ENCODE measurements at regions not wholly inside any gene's neighbourhood (a gene's known extent, or its start where the extent isn't known, plus 50 kb on each side); places are given as distances from the start of the nearest gene placed in this dataset.
A peak's percentile ranks its signal among the peaks of the same experiment; 100 is the strongest.
"Not testable (repeated sequence)": the region's sequence is repeated elsewhere in the genome, so short reads cannot be mapped to it uniquely, and the experiment has no call there.

DNA sequence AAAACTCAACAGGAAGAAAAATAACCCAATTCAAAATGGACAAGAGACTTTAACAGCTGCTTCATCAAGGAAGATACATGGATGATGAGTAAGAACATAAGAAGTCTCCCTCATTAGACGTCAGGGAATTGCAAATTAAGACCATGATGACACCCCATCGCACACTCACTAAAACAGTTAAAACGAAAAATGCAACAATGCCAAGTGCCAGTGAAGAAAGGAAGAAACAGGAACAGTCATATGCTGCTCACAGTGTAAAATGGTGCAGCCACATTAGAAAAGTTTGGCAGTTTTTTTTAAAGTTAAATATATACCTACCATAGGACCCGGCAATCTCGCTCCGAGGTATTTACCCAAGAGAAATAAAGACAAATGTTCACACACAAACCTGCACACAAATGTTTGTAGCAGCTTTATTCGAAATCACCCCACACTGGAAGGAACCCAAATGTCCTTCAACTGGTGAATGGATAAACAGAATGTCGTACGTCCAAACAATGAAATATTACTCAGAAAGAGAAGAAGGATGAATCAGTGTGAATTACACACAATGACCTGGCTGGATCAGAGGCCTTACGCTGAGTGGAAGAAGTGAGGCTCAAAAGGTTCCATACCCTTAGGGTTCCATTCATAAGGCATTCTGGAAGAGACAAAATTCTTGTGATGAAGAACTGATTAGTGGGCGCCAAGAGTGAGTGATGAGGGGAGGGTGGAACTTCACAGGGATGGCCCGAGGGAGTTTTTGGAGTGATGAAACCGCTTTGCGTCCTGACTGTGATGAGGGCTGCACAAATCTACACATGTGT is 110.3 kb downstream of the C16orf95 start:
- ATAC-seq (peak; percentile 64), DNase-seq (ENCODE audit: low spot score) (no peak)
- intact Hi-C loops (cut with DNase I): no loop called here

DNA sequence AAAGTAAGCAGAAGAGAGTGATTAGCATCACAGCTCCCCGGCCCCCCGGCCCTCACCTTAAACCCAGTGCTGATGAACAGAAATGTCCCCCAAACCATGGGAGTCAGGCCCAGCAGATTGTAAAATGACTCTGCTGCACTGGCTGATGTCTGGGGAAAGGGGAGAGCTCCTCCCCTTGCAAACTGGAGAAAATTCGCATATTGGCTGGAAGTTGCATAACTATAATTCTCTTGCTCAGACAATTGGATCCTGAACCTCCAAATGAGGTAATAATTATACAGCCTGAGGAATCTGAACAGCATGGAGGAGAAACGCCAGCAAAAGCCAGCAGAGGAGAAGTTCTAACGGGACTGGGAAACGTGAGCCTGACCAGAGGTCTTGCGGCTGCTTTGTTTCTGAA is 109.7 kb downstream of the C16orf95 start:
- intact Hi-C loops (cut with DNase I): no loop called here
- DNase-seq (ENCODE audit: low spot score) (no peak), ATAC-seq (peak; percentile 92)

DNA sequence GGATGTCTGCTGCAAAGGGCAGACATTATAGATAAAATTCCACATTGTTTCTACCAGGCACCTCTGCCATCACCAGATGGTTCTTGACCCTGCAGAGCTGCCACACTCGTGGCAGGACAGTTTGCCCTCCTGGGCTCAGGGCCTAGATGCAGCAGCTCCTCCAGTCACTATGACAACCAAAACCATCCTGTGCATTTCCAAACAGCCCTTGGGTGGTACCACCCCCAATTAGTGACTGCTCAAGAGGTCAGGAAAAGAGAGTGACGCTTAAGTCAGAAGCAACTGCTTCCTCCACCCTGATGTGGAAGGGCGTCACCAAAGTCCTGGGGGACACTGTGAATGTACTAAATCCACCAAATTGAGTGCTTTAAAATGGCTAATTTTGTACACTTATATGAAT is 109.2 kb downstream of the C16orf95 start:
- peak; percentile 44 for ATAC-seq
- DNase-seq (ENCODE audit: low spot score): no peak
- intact Hi-C loops (cut with DNase I): no loop called here

DNA sequence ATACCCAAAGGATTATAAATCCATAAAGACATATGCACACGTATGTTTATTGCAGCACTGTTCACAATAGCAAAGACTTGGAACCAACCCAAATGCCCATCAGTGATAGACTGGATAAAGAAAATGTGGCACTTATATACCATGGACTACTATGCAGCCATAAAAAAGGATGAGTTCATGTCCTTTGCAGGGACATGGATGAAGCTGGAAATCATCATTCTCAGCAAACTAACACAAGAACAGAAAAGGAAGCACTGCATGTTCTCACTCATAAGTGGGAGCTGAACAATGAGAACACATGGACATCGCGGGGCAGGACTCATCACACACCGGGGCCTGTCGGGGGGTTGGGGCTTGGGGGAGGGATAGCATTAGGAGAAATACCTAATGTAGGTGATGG is 108.2 kb downstream of the C16orf95 start:
- DNase-seq (ENCODE audit: low spot score); intact Hi-C loops (cut with DNase I); ATAC-seq: not testable (repeated sequence)

DNA sequence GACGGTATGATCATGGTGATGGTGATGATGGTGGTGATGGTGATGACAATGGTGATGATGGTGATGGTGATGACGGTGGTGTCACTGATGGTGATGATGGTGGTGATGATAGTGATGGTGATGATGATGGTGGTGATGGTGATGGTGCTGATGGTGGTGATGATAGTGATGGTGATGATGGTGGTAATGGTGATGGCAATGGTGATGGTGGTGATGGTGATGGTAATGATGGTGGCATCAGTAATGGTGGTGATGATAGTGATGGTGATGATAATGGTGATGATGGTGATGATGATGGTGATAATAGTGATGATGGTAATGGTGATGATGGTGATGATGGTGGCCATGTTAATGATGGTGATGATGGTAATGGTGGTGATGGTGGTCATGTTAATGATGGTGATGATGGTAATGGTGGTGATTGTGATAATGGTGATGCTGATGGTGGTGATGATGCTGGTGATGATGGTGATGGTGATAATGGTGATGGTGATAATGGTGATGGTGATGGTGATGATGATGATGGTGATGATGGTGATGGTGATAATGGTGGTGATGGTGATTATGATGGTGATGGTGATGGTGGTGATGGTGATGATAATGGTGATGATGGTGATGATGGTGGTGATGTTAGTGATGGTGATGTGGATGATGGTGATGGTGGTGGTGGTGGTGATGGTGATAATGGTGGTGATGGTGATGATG is 107.2 kb downstream of the C16orf95 start:
- DNase-seq (ENCODE audit: low spot score) (no peak), ATAC-seq (no peak)
- intact Hi-C loops (cut with DNase I): no loop called here

DNA sequence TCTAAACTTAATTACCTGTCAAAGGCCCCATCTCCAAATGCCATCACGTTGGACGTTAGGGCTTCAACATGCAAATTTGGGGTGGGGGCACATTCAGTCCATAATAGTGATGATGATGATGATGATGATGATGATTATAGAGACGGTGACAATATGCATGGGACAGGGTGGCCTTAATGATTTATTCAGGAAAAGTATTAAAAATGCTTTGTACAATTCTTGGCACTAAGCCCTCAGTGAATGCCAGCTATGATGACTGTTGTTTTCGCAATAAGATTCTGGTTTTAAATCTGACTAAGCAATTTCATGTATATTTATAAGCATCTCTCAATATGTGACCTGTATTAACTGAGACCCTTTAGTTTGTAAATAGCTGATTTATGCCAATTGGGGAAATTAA is 106.3 kb downstream of the C16orf95 start:
- intact Hi-C loops (cut with DNase I): no loop called here
- DNase-seq (ENCODE audit: low spot score) (no peak), ATAC-seq (no peak)

DNA sequence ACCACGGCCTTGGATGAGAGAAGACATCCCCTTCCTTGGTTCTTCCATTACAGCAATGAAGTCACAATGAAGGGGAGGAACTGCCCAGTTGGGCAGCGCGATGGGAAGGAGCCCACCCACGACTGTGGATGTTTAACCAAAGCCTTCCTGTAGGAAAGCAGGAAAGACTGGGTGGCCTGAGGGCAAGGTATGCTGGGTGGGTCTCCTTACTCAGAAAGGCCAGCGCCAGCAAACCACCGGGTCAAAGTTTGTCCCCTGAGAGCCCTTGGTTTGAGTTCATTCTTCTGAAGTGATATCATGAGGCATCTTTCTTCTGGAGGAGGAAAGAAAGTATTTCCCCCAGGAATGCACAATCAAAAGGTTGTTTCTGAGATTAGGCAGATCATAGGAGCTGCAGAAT is 105.2 kb downstream of the C16orf95 start:
- DNase-seq (ENCODE audit: low spot score): no peak
- peak; percentile 56 for ATAC-seq
- intact Hi-C loops (cut with DNase I): no loop called here

DNA sequence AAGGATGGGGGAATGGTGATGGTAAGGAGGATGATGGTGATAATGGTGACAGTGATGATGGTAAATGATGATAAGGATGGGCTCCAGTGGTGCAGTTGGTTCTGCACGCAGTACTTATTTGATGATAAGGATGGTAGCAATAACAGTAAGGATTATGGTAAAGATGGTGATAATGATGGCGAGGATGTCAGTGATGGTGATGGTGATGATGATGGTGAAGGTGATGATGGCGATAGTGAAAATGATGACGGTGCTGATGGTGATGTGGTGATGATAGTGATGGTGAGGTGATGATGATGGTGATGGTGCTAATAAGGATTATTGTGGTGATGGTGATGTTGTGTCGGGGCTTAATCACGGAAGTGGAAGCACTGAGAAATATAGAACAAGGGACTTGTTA is 103.7 kb downstream of the C16orf95 start:
- no peak for DNase-seq (ENCODE audit: low spot score)

DNA sequence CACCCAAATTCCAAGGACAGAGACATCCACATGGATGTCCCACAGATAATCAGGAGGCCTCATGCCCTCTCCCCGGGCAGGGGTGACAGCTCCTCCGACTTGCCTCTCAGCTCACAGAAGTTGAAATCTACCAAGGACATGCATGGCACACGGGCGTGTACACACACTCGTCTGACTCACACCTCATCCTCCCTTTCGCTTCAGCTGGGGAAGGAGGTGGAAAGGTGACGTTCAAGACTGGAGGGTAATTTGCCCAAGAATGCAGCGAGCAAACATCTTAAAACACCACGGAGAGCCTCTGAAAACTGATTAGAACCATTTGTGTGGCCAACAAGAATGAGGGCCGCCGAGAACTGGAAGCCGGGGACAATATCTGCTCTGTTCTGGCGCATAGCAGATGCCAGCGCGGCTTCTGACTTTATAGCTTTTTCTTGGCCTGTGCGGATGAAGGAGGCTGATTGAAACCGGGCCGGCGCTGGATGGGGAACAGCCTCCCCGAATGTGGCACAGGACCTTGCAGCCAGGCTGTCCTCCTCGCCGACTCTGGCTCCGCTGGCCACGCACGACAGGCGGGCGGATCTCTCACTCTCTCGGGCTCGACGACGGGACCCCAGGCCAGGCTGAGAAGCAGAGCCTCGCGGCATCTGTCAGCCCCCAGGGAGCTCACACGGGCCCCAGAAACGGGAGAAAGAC is 100.9 kb downstream of the C16orf95 start:
- ATAC-seq (peak; percentile 83), DNase-seq (ENCODE audit: low spot score) (no peak)
- intact Hi-C loops (cut with DNase I): no loop called here

More for the DNA sequence above, 103.7 kb downstream of the C16orf95 start:
- intact Hi-C loops (cut with DNase I): no loop called here
- no peak for ATAC-seq

DNA sequence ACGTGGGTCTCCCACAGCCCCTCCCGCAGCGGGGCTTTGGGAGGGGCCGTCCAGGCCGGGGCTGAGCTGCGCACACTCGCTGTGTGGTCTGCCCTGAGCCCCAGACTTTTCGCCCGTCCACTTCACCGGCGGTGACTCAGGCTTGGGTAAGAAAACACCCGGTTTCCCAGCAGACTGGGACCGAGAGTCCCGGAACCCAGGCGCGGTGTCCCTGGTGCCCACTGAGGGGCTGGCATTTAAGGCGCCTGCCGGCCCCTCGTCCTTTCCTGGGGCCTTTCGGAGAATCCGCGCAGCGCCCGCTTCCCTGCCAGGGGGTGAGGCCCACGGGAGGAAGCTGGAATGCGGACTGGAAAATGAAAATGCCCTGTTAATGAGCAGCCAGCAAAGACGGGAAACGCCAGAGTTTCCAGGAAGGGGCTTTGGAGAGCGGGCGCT is 100.3 kb downstream of the C16orf95 start:
- DNase-seq (ENCODE audit: low spot score) (peak; percentile 83), ATAC-seq (peak; percentile 95)
- intact Hi-C loops (cut with DNase I): no loop called here

DNA sequence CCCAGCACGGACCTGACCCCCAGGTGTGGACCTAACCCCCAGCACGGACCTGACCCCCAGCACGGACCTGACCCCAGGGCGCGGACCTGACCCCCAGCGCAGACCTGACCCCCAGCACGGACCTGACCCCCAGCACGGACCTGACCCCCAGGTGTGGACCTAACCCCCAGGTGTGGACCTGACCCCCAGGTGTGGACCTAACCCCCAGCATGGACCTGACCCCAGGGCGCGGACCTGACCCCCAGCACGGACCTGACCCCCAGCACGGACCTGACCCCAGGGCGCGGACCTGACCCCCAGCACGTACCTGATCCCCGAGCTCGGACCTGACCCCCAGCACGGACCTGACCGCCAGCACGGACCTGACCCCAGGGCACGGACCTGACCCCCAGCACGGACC is 99.4 kb downstream of the C16orf95 start:
- DNase-seq (ENCODE audit: low spot score); intact Hi-C loops (cut with DNase I); ATAC-seq: not testable (repeated sequence)

DNA sequence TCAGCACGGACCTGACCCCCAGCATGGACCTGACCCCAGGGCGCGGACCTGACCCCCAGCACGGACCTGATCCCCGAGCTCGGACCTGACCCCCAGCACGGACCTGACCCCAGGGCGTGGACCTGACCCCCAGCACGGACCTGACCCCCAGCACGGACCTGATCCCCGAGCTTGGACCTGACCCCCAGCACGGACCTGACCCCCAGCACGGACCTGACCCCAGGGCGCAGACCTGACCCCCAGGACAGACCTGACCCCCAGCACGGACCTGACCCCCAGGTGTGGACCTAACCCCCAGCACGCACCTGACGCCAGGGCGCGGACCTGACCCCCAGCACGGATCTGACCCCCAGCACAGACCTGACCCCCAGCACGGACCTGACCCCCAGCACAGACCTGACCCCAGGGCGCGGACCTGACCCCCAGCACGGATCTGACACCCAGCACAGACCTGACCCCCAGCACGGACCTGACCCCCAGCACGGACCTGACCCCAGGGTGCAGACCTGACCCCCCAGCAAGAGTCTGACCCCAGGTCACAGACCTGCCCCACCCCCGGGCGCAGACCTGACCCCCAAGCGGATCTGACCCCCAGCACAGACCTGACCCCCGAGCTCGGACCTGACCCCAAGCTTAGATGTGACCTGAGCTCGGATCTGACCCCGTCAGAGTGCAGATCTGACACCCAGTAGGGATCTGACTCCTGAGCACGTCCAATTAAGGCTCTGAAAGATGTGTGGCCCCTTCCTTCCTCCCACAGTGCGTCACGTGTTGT is 98.7 kb downstream of the C16orf95 start:
- intact Hi-C loops (cut with DNase I): no loop called here
- ATAC-seq (no peak), DNase-seq (ENCODE audit: low spot score) (no peak)

DNA sequence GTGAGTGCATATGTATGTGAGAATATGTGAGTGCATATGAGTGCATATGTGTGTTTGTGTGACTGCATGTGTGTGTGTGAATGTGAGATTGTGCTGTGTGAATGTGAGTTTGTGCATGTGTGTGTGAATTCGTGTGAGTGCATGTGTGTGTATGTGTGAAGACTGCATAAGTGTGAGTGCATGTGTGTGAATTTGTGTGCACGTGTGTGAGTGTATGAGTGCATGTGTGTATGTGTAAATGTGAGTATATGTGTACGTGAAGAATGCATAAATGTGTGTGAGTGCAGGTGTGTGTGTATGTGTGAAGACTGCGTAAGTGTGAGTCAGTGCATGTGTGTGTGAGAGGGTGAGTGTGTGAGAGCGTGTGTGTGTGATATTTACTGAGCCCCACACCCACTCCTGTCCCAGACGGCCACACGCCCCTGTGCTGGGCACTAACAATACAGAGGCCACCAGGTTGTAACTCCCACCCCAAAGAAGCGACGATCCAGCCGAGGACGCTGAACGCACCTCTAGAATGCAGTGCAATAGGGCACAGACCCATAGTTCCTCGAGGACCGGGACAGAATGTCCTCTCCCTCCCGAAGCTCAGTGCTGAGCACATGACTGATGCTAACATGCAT is 97.8 kb downstream of the C16orf95 start:
- no peak for ATAC-seq
- DNase-seq (ENCODE audit: low spot score): no peak
- intact Hi-C loops (cut with DNase I): no loop called here

DNA sequence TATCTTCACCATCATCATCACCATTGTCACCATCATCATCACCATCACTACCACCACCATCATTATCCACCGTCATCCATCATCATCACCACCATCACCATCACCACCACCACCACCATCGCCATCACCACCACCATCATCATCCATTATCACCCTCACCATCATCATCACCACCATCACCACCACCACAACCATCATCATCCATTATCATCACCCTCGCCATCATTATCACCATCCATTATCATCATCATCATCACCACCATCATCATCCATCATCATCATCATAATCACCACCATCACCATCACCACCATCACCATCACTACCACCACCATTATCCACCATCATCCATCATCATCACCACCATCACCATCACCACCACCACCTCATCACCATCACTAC is 95.6 kb downstream of the C16orf95 start:
- intact Hi-C loops (cut with DNase I): no loop called here
- ATAC-seq: no peak

DNA sequence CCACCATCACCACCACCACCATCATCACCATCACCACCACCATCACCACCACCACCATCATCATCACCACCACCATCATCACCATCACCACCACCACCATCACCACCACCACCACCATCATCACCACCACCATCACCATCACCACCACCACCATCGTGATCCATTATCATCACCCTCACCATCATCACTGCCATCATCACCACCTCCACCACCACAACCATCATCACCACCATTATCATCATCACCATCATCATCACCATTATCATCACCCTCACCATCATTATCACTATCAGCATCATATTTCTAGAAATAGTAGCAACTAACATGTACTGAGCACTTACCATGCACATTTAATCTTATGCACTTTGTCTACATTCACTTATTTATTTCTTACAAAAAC is 94.9 kb downstream of the C16orf95 start:
- intact Hi-C loops (cut with DNase I): no loop called here
- DNase-seq (ENCODE audit: low spot score) (no peak), ATAC-seq (no peak)

More for the DNA sequence above, 95.6 kb downstream of the C16orf95 start:
- DNase-seq (ENCODE audit: low spot score): no peak

DNA sequence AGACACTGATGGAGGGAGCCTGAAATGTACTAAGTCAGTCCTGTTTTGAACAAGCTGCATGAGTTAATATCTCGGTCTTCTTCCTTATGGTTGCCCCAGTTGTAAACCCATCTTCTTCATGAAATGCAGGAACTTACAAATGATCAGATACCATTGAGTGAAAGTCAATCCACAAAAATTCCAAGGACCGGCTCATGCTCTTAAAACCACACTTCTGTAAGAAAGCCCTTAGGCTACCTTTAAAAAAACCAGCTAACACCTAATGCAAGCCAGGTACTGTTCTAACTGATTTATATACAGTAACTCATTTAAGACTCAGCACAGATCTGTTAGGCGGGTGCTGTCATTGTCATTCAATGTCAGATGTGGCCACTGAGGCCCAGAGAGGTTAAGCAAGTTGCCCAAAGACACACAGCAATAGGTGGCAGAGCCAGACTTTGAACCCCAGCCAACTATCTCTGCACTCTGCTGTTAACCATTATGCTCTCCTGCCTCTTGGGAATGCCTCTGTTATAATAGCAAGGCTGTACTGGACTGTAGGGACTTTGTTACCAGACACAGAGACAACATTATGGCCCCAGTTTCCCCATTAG is 93.4 kb downstream of the C16orf95 start:
- DNase-seq (ENCODE audit: low spot score) (no peak), ATAC-seq (no peak)
- intact Hi-C loops (cut with DNase I): no loop called here

DNA sequence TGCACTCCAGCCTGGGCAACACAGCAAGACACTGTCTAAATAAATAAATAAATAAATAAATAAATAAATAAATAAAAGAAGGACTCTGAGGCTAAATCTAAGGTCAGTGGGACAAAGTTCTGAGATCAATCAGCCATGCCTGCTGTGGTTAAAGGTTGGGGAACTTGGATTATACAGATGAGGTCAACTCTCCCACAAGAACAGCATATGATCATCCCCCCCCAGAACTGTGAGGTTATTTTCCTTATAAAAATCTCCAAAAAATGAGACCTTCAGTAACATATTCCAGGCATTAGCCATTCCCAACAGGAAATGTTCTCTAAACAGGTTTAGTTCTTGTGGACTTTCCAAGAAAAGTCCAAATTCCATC is 90.3 kb downstream of the C16orf95 start:
- intact Hi-C loops (cut with DNase I): no loop called here
- DNase-seq (ENCODE audit: low spot score): no peak
- ATAC-seq: no peak

DNA sequence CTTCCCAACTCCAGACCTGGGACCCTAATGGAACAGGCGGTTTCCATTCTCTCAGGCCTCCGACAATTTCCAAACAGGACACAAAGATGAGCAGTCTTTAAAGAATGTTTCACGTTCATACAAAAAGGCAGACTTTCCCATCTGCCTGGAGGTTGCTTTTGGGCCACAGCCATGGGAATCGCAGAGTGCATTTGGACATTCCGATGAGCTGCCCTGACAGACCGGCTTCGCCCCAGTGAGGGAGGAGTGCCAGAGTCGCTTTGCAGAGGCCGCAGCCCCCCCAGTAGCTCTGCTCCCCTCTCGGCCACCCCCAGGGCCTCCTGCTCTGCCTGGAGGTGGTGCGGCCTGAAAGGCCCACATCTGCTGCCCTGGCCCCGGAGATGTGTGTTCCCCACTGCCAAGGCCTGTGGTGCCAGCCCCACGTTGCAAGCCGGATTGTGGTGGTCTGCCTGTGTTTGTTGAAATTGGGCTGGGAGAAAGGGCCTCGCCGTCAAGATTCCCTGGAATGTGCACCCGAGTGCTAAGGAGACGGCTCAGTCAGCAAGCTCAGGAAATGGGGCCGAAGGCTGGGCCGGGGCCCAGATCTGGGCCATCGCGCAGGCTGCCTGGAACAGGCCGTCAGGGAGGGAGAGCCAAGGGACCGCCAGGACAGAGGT is 89.8 kb downstream of the C16orf95 start:
- DNase-seq (ENCODE audit: low spot score) (no peak), ATAC-seq (peak; percentile 83)
- intact Hi-C loops (cut with DNase I): no loop called here

Data from sciatic nerve (tissue), 2 donors.